Sigmoid colon (tissue), 4 donors: ENCODE measurements at regions not wholly inside any gene's neighbourhood (a gene's known extent, or its start where the extent isn't known, plus 50 kb on each side); places are given as distances from the start of the nearest gene placed in this dataset.

Source experiments
- EP300 ChIP-seq, 4 donors: sonication (generic); formaldehyde crosslinking; IDR thresholded peaks; one replicate each; pipeline ENCODE4 v1.6.1; 2017; ENCODE audit warnings: antibody characterized with exemption in 4 of 4
- POLR2A ChIP-seq, 2 donors: fragments of 450-650 bp; IDR thresholded peaks; one replicate each; pipeline ENCODE4 v1.6.1; 2016; ENCODE audit warnings: antibody characterized with exemption in 2 of 2, mild to moderate bottlenecking in 2 of 2, moderate library complexity in 2 of 2
- POLR2AphosphoS5 ChIP-seq, 4 donors: sonication (generic); formaldehyde crosslinking; IDR thresholded peaks; one replicate each; pipeline ENCODE4 v1.6.1; 2017; ENCODE audit warnings: antibody characterized with exemption in 4 of 4
- TF ChIP-seq, protein P1 (sequence below), 4 experiments: fragments of 450-650 bp in 3 of 4; fragments of 200-600 bp in 1 of 4; IDR thresholded peaks; one replicate each; pipeline ENCODE4 v1.5.1; 2016 to 2019; ENCODE audit warnings: antibody characterized with exemption in 4 of 4, mild to moderate bottlenecking in 3 of 4, moderate library complexity in 2 of 4

DNA sequence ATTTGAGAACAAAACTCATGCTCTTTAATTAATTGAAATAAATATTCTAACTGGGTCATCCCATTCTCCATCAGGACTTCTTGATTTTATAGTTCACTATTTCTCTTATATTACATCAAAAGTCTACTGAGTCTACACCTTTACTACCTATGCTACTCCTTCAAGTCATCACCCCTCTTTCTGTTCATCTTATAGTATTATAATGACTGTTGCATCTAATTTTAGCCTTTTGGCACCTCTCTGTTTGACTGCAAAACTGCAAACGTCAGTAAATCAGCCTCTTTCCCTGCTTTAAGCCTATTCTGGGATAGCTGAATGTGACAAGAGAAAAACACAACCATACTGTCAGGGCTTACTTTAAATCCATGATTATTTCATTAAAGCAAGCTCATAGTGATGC lies 639.1 kb downstream of the GABRG1 start:
- TF ChIP-seq, protein P1, sequence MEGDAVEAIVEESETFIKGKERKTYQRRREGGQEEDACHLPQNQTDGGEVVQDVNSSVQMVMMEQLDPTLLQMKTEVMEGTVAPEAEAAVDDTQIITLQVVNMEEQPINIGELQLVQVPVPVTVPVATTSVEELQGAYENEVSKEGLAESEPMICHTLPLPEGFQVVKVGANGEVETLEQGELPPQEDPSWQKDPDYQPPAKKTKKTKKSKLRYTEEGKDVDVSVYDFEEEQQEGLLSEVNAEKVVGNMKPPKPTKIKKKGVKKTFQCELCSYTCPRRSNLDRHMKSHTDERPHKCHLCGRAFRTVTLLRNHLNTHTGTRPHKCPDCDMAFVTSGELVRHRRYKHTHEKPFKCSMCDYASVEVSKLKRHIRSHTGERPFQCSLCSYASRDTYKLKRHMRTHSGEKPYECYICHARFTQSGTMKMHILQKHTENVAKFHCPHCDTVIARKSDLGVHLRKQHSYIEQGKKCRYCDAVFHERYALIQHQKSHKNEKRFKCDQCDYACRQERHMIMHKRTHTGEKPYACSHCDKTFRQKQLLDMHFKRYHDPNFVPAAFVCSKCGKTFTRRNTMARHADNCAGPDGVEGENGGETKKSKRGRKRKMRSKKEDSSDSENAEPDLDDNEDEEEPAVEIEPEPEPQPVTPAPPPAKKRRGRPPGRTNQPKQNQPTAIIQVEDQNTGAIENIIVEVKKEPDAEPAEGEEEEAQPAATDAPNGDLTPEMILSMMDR (IDR thresholded peaks at IDR 0.05), result no peak
- TF ChIP-seq POLR2A (IDR thresholded peaks at IDR 0.05) (no peak), POLR2AphosphoS5 (IDR thresholded peaks at IDR 0.05) (no peak), EP300 (IDR thresholded peaks at IDR 0.05) (no peak)
